Heart right ventricle (tissue), 16 donors: ENCODE measurements at regions not wholly inside any gene's neighbourhood (a gene's known extent, or its start where the extent isn't known, plus 50 kb on each side); places are given as distances from the start of the nearest gene placed in this dataset.

ENCODE experiments used
- ATAC-seq, 8 donors: fragments of 200-7000 bp; cut with Tn5 transposase; one replicate each; pipeline ENCODE4 v1.9.1; 2020; ENCODE audit warnings: mild to moderate bottlenecking in 8 of 8, moderate library complexity in 8 of 8, moderate number of reproducible peaks in 1 of 8
- DNase-seq, 2 donors: peaks; one replicate each; pipeline ENCODE4 v3.0.0-alpha.2; 2020
- H3K27ac ChIP-seq, 10 donors: fragments of 200-600 bp; sonication (generic) in 2 of 10; one replicate each; pipeline versions ENCODE4 v1.5.0 to v1.8.0; 2020 to 2022; ENCODE audit warnings: mild to moderate bottlenecking in 3 of 10
- H3K27me3 ChIP-seq, 7 donors: fragments of 200-600 bp; one replicate each; pipeline ENCODE4 v1.8.0; 2021 to 2022; ENCODE audit warnings: mild to moderate bottlenecking in 2 of 7
- H3K36me3 ChIP-seq, 9 donors: fragments of 200-600 bp; sonication (generic) in 1 of 9; one replicate each; pipeline versions ENCODE4 v1.5.0 to v1.8.0; 2020 to 2022; ENCODE audit warnings: mild to moderate bottlenecking in 2 of 9
- H3K4me1 ChIP-seq, 9 donors: fragments of 200-600 bp; sonication (generic) in 1 of 9; one replicate each; pipeline versions ENCODE4 v1.5.0 to v1.8.0; 2020 to 2022; ENCODE audit warnings: mild to moderate bottlenecking in 4 of 9
- H3K4me3 ChIP-seq, 10 donors: fragments of 200-600 bp; sonication (generic) in 2 of 10; one replicate each; pipeline versions ENCODE4 v1.5.0 to v1.8.0; 2020 to 2022; ENCODE audit warnings: mild to moderate bottlenecking in 7 of 10, moderate library complexity in 2 of 10
- H3K9me3 ChIP-seq, 11 donors: fragments of 200-600 bp in 10 of 11; sonication (generic) in 2 of 11; one replicate each; pipeline versions ENCODE4 v1.5.0 to v1.8.0; 2013 to 2022; ENCODE audit warnings: mild to moderate bottlenecking in 2 of 11, control low read depth in 1 of 11, moderate library complexity in 1 of 11
- CTCF ChIP-seq, 9 donors: fragments of 200-600 bp; sonication (generic) in 2 of 9; IDR thresholded peaks; one replicate each; pipeline versions ENCODE4 v1.5.0 to v1.8.0; 2021 to 2022; ENCODE audit warnings: antibody characterized with exemption in 9 of 9, mild to moderate bottlenecking in 5 of 9, moderate library complexity in 1 of 9
- WGBS, 2 donors: extraction: QIAGEN DNeasy Blood & Tissue Kit; methylation state at CpG; one replicate each; pipeline ENCODE4 v1.1.7; 2013; ENCODE audit warnings: inconsistent platforms in 1 of 2; 5-methylcytosine and 5-hydroxymethylcytosine counted together
- intact Hi-C, 10 donors: fragments of 100-400 bp; cut with DNase I; formaldehyde crosslinking; loops; one replicate each; pipeline versions ENCODE4 v1.11.1 to v1.14.2; 2022
- donor health status: Arrhythmogenic right ventricular cardiomyopathy.
- donor health status: ischemic (EF 13 %, LVEDD 7.1; RV severe dilation, severe dysfunction).
- donor health status: healthy with polysubstance abuse.
- donor health status: DM: no; HTN: yes; CAD: no.
- donor health status: DM: no; HTN: no; CAD: no.
- donor health status: ischemic (EF 25% LVEDD 6.9; RV normal size, moderate dysfunction).
- donor health status: ischemic (EF 25% LVEDD 5.7; RV mildly dilated, moderate dysfunction).
- donor health status: healthy.
- donor health status: DM: yes; HTN: yes; CAD: no.
- donor health status: Ischemic cardiomyopathy.
- donor health status: ischemic (EF 35%, LVEDD 5.7; RV mildly dilated, moderate dysfunction).
- donor health status: nonischemic (EF 11% LVEDD 7.7; RV severe dilation, severe dysfunction).
- donor health status: DM: yes; HTN: yes; CAD: no.
- donor health status: PGD.
- donor health status: ischemic (EF 29% LVEDD 5.4; RV normal size, mild dysfunction).
- donor health status: nonischemic (EF 23%, LVEDD 6.1; RV moderate dilation, normal function).

GRCh38 chr2:54360055-54360792 lies 95.9 kb upstream of the SPTBN1 start:
- WGBS, 2 donors, result 6 to 8% methylated on average over 8 of the region's 8 CpGs
- intact Hi-C loops, result loop anchor here in 3 of 10 donors (5.0 to 10.0 kb wide), 2 partner anchors 95 to 97 kb away; partner anchors contain the start of gene SPTBN1 (in 3 of the 3)
- DNase-seq (peak; percentile 39 to 83), ATAC-seq (peak; percentile 88 to 96 (median 94))
- Histone ChIP-seq H3K27ac (peak overlapping the region; percentile 0 to 84 (median 77)), H3K36me3 (no peaks in the 10 kb centered on the region), H3K4me1 (peaks cover 3 to 35% (median 25%) of the 10 kb centered on the region in 9 donors), H3K27me3 (no peaks in the 10 kb centered on the region), H3K4me3 (peak overlapping the region in 8 of 10 donors; percentile 3 to 31 (median 17)), H3K9me3 (peaks cover 0 to 7% (median under 1%) of the 10 kb centered on the region in 11 donors)
- TF ChIP-seq CTCF (IDR thresholded peaks at IDR 0.05), result no peak

GRCh38 chr2:54364409-54364808 lies 91.7 kb upstream of the SPTBN1 start:
- no peak overlapping the region for H3K27ac ChIP-seq
- ATAC-seq (no peak), DNase-seq (no peak)
- TF ChIP-seq CTCF (IDR thresholded peaks at IDR 0.05), result no peak
- H3K4me3 ChIP-seq, result no peak overlapping the region
- peaks cover 0 to 38% (median 4%) of the 10 kb centered on the region in 11 donors for H3K9me3 ChIP-seq
- H3K27me3 ChIP-seq, result no peaks in the 10 kb centered on the region
- intact Hi-C loops, result loop anchor here in 3 of 10 donors (5.0 to 10.0 kb wide), 2 partner anchors 90 to 93 kb away; partner anchors contain the start of gene SPTBN1 (in 3 of the 3)
- peaks cover 3 to 33% (median 24%) of the 10 kb centered on the region in 9 donors for H3K4me1 ChIP-seq
- H3K36me3 ChIP-seq, result no peaks in the 10 kb centered on the region
- 92 to 93% methylated on average over 3 of the region's 3 CpGs for WGBS, 2 donors

GRCh38 chr2:54365661-54366060 lies 90.5 kb upstream of the SPTBN1 start:
- H3K27me3 ChIP-seq, result no peaks in the 10 kb centered on the region
- no peak overlapping the region for H3K4me3 ChIP-seq
- peaks cover 0 to 38% (median 4%) of the 10 kb centered on the region in 11 donors for H3K9me3 ChIP-seq
- TF ChIP-seq CTCF (IDR thresholded peaks at IDR 0.05), result no peak
- intact Hi-C loops, result loop anchor here in 2 of 10 donors (10.0 kb wide), 1 partner anchor 89 kb away; the partner anchor contains the start of gene SPTBN1 (in 2 of the 2)
- H3K4me1 ChIP-seq, result peaks cover 0 to 31% (median 21%) of the 10 kb centered on the region in 9 donors
- ATAC-seq (no peak), DNase-seq (no peak)
- no peaks in the 10 kb centered on the region for H3K36me3 ChIP-seq
- 95 to 96% methylated on average over 1 of the region's 1 CpG for WGBS, 2 donors
- no peak overlapping the region for H3K27ac ChIP-seq

GRCh38 chr2:54366487-54367280 lies 89.4 kb upstream of the SPTBN1 start:
- peaks cover 0 to 38% (median 4%) of the 10 kb centered on the region in 11 donors for H3K9me3 ChIP-seq
- 91% methylated on average over 3 of the region's 3 CpGs for WGBS, 2 donors
- DNase-seq, result no peak
- no peak overlapping the region for H3K27ac ChIP-seq
- no peak for TF ChIP-seq CTCF (IDR thresholded peaks at IDR 0.05)
- no peak overlapping the region for H3K4me3 ChIP-seq
- no peak for ATAC-seq
- H3K4me1 ChIP-seq, result peaks cover 7 to 31% (median 21%) of the 10 kb centered on the region in 9 donors
- no peaks in the 10 kb centered on the region for H3K27me3 ChIP-seq
- intact Hi-C loops, result loop anchor here in 2 of 10 donors (10.0 kb wide), 1 partner anchor 88 kb away; the partner anchor contains the start of gene SPTBN1 (in 2 of the 2)
- no peaks in the 10 kb centered on the region for H3K36me3 ChIP-seq
